ENCODE measurements at regions not wholly inside any gene's neighbourhood (a gene's known extent, or its start where the extent isn't known, plus 50 kb on each side); places are given as distances from the start of the nearest gene placed in this dataset.

DNA sequence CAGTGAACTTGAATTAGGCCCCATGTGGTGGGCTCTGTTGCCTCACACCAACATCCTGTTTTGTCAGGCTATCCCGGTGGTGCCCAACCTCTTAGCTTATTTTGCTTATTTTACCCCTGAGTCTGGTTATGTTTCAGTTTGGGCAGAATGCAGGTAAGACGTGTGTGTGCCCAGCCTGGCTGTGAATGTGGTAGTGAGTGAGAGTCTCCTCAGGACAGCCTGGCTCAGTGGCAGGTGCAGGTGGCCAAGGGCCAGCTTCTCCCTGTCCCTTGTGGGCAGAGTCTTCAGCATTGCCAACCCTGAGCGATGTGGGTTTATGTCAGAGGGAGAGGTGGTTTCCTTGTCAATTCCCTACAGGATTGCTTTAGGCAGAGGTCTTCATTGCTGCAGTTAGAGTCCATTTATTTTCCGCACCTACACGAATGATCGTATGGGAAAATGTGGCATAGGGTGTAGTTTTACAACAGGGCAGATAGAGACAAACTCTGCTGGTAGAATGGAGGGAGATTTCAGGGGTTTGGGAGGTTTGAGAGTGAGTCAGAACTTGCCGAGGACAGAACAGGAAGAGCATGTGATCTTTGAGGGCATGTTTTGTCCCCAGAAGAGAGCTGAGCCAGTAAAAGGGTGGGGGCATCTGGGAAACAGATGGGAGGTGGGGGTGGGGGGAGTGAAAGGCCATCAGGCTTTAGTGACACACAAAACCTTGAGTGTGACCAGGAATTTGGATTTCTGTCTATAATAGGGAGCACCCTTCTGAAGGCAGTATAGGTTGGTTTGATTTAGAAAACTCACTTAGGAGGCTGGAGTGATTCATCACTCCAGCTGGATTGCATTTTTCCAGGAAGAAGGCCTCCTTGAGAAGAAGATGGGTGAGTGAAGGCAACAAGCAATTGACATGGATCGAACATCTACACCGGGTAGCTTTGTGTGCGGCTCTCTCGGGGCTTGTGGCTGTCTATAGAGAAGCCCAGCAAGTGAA, 156.2 kb upstream of the CELF4 start:
- no peak for DNase-seq (ENCODE audit: low spot score)

DNA sequence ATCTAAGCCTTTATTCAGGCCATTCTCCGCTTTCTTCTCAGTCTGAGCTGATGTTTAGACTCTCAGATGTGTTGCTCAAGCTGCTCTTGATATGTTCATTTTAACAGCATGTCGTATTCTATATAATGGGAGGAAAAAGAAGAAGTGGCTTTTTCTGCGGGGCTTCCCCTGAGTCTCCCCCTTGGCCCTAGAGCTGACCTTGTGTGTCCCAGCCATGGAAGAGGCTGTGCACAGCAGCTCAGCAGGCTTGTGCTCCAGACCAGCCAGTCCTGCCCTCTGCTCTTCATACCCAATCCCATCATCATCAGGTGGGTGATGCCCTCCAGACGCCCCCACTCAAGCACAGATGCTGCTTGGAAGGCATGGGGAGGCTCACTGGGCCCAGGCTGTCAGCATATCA, 155.1 kb upstream of the CELF4 start:
- DNase-seq (ENCODE audit: low spot score), result no peak

DNA sequence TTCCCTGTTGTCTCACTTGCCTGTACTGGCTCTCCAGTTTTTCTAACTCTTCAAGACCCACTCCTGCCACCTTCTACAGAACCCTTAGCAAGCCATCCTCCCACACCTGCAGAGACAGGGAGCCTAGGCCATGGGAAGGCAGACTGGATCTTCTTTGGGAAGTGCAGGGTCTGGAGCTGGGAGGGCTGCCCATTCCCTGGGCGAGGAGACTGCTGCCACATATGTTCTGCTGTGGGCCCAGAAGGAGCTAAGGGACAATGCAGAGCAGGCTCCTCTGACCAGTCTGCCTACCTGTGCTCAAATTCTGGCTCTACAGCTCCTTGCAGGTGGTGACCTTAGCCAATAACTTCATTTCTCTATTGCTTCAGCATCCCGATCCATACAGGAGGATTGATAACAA, 152.1 kb upstream of the CELF4 start:
- DNase-seq (ENCODE audit: low spot score), result no peak

DNA sequence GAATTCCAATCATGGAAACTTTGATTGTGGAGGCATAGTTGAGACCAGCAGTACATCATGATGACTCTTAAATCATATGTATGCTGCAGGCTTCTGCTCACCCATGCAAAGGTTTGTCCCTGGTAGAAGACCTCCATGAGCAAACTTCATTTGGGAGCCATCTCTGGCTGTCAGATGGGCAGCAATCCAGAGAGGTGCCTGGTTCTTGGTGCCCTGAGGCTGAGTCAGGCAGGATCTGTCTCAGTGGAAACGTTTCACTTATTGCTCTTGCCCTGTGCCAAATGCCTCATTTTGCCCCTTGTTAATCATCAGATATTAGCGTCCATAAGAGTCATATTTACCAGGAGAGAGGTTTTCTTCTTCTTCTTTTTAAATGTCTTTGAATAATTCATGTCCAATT, 151.5 kb upstream of the CELF4 start:
- DNase-seq (ENCODE audit: low spot score), result no peak

DNA sequence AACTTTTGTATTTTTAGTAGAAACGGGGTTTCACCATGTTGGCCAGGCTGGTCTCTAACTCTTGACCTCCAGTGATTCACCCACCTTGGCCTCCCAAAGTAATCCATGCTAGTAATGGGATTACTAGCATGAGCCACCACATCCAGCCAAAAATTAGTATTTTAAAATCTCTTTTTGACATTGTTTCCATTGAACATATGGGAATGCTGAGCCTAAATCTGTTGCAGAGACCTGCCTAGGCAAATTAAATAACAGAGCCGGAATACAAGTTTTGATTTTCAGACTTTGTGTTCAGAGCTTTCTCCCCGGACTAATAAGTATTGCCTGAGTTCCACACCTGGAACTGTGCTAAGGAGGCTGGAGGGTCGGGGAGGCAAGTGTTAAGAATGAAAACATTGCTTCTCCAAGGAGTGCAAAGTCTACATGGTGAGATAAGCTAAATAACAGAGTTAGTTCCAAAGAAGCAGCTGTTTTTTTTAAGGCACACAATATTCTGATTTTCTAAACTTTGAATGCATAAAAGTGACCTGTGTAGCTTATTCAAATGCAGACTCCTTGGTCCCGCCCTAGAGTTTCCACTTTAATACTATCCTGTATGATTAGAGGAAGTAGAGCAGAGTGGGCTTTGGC, 150.6 kb upstream of the CELF4 start:
- DNase-seq (ENCODE audit: low spot score), result no peak

DNA sequence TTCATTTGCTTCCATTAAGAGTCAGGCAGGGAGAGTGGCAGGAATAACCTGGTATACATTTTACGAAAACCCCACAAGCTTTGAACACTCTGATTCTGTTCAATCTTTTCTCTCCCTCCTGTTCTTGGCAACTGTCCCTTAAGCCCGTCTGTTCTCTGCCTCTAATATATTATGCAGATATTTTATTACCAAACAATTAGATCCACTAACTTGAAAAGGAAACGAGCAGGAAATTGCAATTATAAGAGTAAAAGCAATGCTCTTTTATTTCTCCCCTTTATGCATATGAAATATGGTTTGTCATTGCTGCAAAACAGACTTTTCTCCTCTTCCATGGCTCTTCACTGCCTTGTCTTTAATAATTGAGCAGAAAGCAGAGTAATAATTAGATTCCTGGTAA, 149.1 kb upstream of the CELF4 start:
- no peak for DNase-seq (ENCODE audit: low spot score)

DNA sequence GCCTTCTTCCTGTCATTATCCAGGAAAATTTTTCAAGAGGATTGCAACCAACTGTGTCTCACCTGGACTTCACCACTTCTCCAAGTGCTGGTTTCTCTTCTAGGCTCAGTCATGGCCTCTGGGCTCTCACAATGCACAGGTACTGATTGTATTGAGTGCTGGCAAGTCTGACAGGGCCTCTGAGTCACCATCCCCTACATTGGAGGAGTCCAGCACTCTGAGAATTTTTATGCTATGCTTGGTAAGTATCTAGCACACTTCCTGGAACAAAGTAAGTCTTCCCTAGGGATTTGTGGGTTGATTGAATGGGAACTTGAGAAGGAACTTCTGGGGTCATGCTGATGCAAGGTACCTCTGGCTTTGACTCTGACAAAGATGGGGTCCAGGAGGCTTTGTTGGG, 147.2 kb upstream of the CELF4 start:
- DNase-seq (ENCODE audit: low spot score), result no peak

DNA sequence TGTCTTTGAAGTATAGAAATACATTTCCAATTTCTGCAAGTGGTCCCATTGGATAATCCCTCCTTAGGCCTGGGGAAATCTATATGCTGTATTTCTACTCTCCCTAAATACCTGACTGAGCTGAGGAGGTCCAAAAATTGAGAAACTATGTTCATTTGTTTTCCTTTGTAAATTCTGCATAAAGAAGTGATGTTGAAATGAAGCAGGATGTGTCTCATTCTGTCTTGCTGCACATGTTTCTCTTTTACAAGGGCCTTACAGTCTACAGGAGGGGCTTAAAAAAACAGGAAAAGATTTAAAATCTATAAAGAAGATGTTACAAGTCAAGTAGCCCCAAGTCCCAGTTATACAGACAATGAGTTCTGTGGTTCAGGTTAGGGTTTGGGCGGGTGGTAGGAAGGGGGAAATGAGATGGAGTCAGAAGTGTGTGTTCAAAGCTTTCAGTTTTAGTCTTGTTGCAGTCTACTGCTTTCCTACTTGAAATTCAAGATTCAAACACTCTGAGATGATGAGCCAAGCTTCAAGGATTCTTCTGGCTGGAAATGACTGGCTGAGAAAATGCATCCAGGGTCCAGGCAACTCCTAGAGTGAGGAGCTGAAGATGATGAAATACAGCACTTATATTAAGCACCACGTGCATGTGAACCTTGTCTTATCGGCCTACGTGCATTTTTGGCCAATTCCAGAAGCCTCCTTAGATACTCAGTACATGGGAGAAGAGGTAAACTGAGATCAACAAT, 146.3 kb upstream of the CELF4 start:
- DNase-seq (ENCODE audit: low spot score), result no peak

DNA sequence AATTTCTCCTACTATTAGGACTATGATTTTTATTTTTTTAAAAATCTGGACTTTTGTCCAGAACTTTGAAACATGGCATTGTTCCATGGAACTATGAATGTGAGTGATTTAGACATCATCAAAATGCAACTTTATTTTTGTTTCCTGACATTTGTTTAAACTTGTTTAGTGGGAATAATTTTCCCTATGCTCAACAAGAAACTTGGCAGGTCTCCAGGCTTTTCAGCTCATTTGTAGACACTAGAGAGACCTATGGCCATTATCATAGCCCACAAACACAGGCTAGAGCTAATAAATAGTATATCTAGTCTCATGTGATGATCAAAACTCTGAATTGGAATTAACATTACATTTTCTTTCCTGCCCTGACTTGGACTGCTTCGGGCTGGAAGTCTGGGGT, 145.1 kb upstream of the CELF4 start:
- DNase-seq (ENCODE audit: low spot score), result no peak

DNA sequence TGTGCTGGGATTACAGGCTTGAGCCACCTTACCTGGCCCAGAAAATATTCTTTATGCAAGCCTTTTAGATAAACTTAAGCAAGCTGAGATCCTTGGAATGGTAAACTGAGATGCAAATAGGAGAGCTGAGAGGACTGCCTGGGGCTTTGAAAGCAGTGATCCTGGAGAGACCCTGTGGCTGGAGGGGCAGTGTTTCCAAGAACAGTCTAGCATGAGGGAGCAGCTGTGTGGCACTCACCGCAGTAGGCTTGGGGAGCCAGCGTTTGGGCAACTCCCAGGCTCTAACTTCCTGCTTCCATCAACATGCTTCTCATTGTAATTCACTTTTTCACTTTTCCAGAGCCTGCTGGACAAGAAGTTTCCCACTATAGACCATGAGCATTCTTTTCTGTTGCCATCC, 144.1 kb upstream of the CELF4 start:
- DNase-seq (ENCODE audit: low spot score), result no peak

DNA sequence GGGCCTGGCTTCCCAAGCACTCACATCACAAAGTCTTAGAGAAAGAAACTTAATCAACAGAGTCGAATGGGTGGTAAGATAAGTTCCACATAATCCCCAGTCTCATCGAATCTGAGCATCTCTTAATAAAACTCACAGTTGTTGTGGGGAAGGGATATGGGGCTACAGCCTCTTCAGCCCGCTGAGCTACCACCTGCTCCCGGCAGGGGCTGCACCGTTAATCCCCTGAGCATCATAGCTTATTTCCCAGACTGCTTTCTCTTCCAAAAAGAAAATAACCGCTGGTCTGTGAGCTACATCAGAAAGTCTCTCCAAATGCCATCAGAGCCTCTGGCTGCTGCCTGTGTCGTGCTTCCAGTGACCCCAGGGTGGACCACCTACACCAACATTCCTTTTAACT, 139.4 kb upstream of the CELF4 start:
- no peak for DNase-seq (ENCODE audit: low spot score)

DNA sequence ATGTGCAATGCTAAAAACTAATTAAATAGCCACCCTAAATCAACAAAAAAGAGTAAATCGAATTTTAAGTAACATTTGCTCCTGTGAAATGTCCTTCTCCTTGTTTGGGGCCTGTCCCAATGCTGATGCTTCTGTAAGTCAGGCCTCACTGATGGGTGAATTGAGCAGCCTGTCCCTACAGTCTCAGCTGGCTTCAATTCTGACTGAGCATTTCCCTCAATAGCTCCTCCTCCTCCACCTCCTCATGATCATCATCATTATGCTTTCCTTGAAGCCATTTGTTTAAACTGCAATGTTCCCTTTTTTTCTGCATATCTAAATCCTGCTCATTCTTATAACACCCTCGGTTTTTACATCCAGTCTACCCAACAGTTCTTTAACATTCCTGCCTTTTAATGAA, 137.2 kb upstream of the CELF4 start:
- no peak for DNase-seq (ENCODE audit: low spot score)

DNA sequence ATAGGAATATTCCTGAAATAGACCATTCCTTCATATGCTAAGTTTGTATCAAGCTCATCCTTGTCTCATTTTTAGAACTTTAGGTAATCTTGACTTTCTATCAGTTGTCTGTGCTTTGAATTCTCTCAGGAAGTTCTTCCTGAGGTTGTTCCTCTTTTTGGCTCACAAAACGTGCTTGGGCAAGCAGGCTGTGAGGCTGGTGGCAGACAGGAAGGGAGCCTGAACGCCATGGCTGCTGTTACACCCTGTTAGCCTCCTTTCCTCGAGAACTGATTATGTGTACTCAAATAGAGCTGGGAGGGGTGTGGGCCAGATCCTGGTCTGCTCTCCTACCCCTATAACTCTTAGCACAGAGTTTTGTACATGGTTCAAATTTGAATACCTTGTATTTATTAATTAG, 136.4 kb upstream of the CELF4 start:
- DNase-seq (ENCODE audit: low spot score), result no peak

DNA sequence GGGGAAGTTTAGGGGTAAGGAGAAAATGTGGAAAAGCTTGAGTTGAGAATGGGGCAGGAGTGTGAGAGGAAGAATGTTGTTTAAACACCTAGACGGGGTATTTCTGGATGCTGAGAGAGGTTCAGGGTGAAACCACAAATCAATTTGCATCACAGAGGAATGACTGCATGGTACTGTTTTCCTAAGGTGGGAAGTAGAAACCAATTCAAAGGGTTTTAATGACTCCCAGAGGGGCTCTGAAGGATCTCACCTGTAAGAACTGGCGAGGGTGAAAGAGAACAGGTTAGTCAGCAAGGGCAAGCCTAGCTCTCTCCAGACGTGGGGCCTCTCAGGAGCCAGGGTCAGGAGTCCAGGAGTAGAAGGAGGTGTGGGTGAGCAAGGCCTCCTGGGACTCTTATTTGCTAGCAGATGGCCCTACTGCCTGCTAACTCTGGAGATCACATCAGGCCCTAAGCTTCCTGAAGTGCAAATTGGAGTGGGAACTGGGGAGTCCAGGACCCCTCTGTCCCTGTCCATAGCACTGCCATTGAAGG, 133.0 kb upstream of the CELF4 start:
- no peak for DNase-seq (ENCODE audit: low spot score)

DNA sequence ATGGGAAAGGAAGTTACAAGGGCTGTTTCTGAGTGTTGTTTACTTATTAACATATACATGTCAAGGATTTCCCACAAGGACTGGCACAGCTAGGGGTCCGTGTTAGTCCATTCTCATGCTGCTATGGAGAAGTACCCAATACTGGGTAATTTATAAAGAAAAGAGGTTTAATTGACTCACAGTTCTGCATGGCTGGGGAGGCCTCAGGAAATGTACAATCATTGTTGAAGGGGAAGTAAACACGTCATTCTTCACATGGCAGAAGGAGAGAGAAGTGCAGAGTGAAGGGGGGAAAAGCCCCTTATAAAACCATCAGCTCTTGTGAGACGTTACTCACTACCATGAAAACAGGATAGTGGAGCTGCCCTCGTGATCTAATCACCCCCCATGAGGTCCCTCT, 128.9 kb upstream of the CELF4 start:
- DNase-seq (ENCODE audit: low spot score), result no peak

DNA sequence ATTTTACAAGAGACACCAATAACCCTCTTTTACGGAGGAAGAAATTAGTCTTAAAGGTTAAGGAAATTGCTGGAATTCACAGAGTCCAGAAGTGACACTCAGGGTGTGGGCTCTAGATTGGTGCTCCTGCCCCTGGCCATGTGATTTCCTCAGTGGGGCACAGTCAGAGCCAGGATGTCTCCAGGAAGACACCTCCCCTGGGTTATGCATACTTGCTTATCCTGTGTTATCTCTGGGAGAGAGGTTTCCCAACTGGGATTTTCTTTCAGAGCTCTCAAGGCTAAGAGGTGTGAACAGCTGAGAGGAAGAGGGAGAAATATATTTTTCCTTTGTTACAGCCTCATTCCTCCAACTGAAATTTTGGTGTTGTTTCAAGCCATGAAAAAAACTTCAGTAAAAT, 125.6 kb upstream of the CELF4 start:
- no peak for DNase-seq (ENCODE audit: low spot score)

DNA sequence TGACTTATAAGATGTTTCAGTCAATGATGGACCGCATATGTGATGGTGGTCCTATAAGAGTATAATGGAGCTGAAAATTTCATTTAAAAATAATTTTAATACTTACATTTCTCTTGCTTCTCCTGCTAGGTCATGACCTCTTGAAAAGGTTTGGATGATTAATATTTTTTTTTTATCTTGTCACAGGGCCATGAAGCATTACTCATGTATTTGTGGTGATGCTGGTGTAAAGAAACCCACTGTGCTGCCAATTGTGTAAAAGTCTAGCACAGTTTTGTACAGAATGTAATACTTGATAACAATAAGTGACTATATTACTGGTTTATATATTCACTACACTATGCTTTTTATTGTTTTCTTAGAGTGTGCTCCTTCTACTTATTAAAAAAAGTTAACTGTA, 124.2 kb upstream of the CELF4 start:
- no peak for DNase-seq (ENCODE audit: low spot score)

DNA sequence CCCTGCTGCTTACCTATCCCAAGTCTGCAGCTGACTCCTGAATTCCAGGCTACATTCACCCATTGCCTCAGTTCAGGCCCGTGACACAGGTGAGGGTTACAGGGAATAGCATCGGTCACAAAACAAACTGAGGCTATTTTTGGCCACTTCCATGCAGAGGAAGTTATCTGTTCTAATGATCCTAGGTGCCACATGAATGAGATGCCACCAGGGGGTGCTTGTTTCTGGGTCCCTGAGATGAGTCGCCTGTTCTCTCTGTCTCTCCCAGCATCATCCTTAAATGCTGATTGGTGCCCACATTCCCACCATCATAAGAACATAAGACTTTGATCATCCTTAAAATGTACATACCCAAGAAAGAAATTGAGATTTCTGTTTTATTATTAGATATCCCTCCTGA, 119.0 kb upstream of the CELF4 start:
- DNase-seq (ENCODE audit: low spot score), result no peak

DNA sequence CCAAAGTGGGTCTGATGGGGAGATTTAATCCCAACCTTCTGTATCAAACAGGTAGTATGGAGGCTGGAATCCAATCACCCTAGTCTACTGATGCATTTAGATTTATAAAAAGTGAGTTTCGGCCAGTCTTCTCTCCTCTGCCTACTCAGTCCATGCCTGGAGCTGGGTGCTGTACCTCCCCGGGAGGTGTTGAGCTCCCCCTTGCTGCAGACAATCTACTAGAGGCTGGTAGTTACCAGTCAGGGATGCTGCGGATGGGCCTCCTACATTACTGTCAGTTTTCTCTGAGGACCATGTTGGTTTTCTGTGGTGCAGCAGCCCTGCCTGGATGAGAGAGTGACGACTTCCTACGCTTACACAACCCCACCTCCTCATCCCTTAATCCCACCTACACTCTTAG, 118.6 kb upstream of the CELF4 start:
- DNase-seq (ENCODE audit: low spot score), result no peak

DNA sequence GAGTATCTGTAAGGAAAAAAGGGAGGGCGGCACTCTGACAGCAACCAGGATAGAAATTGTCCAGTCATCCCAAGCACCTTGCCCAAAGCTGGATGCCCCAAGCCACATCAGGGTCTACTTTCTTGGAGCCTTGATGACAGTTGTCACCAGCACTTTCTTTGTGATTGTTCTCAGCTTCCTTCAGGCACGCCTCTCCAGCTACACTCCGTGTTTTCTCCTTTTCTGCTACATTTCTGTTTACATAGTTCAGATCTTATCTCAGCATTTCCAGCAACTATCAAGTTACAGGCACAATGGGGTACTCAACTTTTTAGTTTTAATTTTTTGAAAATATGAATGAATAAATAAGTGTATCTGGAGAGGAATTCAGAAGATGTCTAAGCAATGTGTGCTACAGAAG, 115.3 kb upstream of the CELF4 start:
- no peak for DNase-seq (ENCODE audit: low spot score)

DNA sequence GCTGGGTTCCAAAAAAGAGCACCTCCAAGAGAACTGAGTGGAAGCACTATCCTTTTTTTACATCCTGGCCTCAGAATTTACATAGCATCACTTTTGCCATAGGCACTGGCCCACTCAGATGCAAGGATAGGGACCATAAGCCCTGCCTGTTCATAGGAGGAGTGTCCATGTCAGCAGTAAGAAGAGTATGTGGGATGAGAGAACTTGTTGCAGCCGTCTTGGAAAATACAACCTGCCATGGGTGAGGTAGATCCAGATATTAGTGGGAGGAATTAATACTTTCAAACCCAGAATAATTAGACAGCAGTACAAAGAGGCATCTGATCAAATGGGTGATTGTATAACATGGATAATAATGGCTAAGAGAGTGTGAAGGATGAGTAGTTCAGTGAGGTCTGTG, 110.7 kb upstream of the CELF4 start:
- no peak for DNase-seq (ENCODE audit: low spot score)

DNA sequence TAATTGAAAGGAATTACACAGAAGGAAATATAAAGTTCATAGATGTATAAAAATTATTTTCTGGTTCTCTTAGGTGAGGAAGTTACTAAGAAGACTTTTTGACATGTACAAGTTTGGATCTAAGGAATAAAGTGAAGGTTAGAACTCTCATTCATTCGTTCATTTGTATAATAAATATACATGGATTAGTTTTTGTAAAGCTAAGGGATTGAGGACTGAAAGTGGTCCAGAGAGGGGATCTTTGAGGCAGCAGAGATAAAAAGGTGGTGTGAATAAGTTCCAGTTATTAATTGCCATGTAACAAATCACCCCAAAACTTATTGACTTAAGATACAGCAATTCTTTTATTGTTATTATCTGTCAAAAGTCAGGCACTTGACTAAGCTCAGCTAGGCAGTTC, 110.1 kb upstream of the CELF4 start:
- DNase-seq (ENCODE audit: low spot score), result no peak

DNA sequence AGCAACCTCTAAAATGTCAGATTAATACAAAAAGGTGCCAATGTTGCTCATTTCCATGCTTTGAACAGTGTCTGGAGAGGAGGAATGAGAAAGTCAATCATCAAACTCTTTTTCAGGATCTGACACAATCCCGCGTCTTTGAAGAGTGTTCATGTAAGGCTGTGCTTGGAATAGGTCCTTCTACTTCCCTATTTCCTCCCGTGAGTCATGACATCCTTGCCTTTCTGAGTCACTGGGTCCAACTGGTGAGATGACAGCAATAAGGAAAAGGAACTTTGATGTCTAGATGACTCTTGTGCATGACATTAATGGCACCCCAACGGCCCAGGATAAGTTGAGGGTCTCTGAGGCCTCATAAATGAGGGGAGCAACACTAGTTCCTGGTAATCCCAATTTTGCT, 109.0 kb upstream of the CELF4 start:
- no peak for DNase-seq (ENCODE audit: low spot score)
